GM12873 (cell line): ENCODE measurements at regions not wholly inside any gene's neighbourhood (a gene's known extent, or its start where the extent isn't known, plus 50 kb on each side); places are given as distances from the start of the nearest gene placed in this dataset.

ENCODE experiments used
- TF ChIP-seq, protein P1 (sequence below): IDR thresholded peaks from 2 replicates; pipeline ENCODE4 v1.5.1; 2012; ENCODE audit warnings: low read depth, mild to moderate bottlenecking, moderate library complexity, low read length, control low read depth; ENCODE audit not compliant: insufficient read depth; ENCODE audit errors: missing control alignments

DNA sequence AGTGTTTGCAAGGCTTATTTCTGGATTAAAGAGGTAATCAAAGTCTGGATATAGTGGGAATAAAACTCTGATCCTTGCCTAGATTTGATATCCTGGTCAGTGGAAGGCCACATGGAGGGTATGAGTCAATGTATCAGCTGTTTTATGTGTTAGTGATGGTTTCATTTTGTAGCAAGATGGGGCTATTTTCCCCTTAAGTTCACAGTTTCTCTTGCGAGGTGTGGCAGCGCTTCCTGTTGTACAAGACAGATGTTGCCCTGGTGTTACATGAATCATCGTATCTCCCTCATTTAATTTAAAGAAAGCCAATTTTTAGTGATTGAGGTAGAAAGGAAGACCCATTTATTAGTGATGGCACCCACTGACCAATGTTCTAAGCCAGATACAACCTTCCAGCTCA, 220.2 kb downstream of the DUSP10 start:
- TF ChIP-seq, protein P1, sequence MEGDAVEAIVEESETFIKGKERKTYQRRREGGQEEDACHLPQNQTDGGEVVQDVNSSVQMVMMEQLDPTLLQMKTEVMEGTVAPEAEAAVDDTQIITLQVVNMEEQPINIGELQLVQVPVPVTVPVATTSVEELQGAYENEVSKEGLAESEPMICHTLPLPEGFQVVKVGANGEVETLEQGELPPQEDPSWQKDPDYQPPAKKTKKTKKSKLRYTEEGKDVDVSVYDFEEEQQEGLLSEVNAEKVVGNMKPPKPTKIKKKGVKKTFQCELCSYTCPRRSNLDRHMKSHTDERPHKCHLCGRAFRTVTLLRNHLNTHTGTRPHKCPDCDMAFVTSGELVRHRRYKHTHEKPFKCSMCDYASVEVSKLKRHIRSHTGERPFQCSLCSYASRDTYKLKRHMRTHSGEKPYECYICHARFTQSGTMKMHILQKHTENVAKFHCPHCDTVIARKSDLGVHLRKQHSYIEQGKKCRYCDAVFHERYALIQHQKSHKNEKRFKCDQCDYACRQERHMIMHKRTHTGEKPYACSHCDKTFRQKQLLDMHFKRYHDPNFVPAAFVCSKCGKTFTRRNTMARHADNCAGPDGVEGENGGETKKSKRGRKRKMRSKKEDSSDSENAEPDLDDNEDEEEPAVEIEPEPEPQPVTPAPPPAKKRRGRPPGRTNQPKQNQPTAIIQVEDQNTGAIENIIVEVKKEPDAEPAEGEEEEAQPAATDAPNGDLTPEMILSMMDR, result no peak

DNA sequence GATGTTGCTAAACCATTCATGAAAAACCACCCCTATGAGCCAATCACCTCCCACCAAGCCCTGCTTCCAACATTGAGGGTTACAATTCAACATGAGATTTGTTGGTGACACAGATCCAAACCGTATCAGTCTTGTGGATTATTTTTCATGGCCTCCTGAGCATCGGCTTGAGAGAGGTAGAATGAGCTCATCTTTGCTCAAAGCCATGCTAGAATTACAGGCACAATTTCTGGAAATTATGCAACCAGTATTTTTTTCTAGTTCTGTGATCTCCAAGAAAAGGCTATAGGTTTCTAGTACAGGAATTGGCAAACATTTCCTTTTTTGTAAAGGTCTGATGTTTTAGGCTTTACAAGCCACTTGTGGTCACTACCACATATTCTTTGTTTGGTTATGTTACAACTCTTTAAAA, 219.4 kb downstream of the DUSP10 start:
- TF ChIP-seq, protein P1, result no peak

DNA sequence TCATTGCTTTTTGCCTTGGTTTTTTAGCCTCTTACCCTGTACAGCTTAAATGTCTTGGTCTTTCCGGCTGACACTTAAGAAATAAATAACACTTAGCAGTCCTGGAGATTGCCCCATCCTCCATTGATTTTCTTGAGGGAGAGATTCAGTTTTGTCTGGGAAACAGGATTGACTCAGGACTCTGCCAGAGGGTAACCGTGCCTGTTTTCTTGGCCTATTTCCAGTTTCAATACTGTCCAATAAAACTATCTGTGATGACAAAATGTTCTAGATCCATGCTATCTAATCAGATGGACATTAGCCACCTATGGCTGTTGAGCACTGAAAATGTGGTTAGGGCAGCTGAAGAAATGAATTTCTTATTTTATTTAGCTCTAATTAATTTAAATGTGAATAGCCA, 216.1 kb downstream of the DUSP10 start:
- TF ChIP-seq, protein P1, result no peak

DNA sequence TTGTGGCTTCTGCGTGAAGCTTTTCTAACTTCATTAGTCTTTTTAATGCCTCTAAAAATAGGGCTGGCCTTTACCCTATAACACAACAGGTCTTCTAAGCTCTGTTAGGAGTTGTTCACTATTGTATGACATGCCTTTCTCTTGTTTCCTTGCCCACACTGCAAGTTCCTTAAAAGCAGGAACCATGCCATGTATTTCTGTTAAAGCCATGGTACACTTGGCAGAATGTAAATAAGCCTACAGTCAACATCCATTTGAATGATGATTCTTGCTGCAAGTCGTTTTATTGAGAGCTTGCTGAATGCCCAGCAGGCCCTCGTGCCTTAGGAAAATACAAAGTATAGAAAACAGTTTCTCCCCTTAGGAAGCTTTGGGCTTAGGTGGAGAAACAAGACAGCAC, 214.6 kb downstream of the DUSP10 start:
- TF ChIP-seq, protein P1, result no peak

DNA sequence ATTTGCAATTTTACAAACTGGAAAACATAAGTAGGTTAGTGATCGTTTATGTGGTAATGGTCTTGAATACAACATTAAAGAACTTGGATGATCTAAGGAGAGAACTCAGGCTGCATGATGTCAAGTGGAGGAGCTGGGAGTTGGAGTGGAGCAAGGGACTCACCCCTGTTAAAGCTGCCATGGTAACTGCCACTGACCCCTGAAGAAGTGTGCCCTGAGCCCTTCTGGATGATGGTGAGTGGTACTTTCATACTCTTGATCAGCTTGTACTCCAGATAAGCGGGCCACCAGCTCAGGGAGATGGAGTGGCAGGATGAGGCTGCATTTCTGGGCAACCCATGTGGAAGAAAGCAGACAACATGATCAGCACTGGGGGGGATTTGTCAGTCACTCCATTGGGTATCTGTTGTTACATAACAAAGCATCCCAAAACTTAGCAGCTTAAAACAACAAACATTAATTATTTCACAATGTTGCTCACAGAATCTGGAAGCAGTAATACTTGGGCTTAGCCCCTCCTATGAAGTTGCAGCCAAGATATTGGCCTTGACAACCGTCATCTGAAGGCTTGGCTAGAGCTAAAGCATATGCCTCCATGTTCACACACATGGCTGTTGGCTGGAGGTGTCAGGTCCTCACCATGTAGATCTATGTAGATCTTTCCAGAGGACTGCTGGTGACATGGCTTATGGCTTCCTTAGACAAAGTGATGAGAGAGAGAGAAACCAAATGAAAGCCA, 213.8 kb downstream of the DUSP10 start:
- TF ChIP-seq, protein P1, result no peak

DNA sequence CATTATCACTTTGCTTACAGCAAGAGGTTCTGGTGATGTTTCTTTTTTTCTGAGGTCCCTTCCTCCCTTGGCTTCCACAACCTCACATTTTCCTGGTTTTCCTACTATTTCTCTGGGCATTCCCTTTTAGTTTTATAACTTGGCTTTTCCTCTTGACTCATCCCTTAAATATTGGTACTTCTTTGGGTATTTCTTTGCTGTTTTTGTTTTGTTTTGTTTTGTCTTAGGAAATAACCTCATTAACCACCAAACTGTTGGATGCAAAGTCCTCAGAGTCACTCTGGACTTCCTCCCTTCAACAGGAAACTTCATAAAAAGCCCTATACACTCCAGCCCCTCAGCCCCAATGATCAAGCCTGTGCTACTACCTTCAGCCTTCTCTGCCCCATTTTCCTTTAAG, 211.1 kb downstream of the DUSP10 start:
- TF ChIP-seq, protein P1, result no peak

DNA sequence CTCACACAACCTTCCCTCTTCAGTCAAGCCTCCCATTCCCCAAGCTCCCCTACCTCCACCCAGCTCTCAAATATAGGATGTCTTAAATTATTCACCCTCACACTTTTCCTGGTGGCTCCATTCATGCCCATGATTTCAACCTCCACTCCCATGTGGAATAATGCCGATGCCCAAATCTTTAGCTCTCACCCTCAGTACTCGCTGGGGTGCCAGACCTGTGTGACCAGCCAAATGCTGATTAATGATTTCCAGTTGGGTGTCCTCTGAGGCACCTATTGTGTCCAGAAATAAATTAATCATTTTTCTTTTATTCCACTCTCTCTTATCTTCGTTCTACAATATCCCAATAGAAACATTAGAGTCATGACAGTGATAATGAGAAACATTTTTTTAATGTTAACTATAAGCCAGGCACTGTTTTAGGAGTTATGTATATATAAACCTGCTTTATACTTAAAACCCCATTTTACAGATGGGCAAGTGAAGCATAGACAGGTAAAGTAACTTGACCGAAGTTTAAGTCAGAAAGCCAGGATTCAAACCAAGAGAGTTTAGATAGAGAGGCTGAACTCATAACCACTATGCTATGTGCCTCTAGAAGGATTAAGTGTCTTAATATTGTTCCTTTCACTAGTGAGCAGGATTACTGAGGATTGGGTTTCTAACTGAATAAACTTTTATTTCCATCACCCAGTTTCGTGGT, 209.7 kb downstream of the DUSP10 start:
- TF ChIP-seq, protein P1, result no peak
